Liver (tissue), 8 donors: ENCODE measurements at regions not wholly inside any gene's neighbourhood (a gene's known extent, or its start where the extent isn't known, plus 50 kb on each side); places are given as distances from the start of the nearest gene placed in this dataset.
A peak's percentile ranks its signal among the peaks of the same experiment; 100 is the strongest.

ENCODE experiments used
- DNase-seq: peaks from one replicate; pipeline ENCODE4 v3.0.0-alpha.2; 2017; ENCODE audit warnings: low spot score
- H3K27ac ChIP-seq, 2 donors: one replicate each; pipeline ENCODE4 v1.7.0; 2013; ENCODE audit warnings: inconsistent platforms in 2 of 2, low read length in 2 of 2, control low read depth in 1 of 2, low read depth in 1 of 2, mild to moderate bottlenecking in 1 of 2
- H3K27me3 ChIP-seq, 4 donors: one replicate each; pipeline versions ENCODE4 v1.6.1 to v1.7.0; 2013; ENCODE audit warnings: low read length in 3 of 4, inconsistent platforms in 1 of 4, mild to moderate bottlenecking in 1 of 4, moderate library complexity in 1 of 4; ENCODE audit not compliant: control insufficient read depth in 4 of 4, insufficient read depth in 4 of 4
- H3K36me3 ChIP-seq, 4 donors: one replicate each; pipeline versions ENCODE4 v1.6.1 to v1.7.0; 2013; ENCODE audit warnings: low read length in 3 of 4, mild to moderate bottlenecking in 3 of 4, low read depth in 1 of 4, moderate library complexity in 1 of 4; ENCODE audit not compliant: control insufficient read depth in 4 of 4, insufficient read depth in 3 of 4
- H3K4me1 ChIP-seq, 4 donors: one replicate each; pipeline versions ENCODE4 v1.6.1 to v1.7.0; 2013; ENCODE audit warnings: low read length in 3 of 4, mild to moderate bottlenecking in 3 of 4, moderate library complexity in 1 of 4; ENCODE audit not compliant: control insufficient read depth in 4 of 4, insufficient read depth in 4 of 4
- H3K4me3 ChIP-seq, 3 donors: one replicate each; pipeline versions ENCODE4 v1.6.1 to v1.7.0; 2013; ENCODE audit warnings: low read length in 3 of 3, control low read depth in 1 of 3, low read depth in 1 of 3, mild to moderate bottlenecking in 1 of 3
- H3K9ac ChIP-seq, 2 donors: one replicate each; pipeline ENCODE4 v1.7.0; 2013; ENCODE audit warnings: low read length in 2 of 2, mild to moderate bottlenecking in 2 of 2, moderate library complexity in 2 of 2, control low read depth in 1 of 2, low read depth in 1 of 2
- H3K9me3 ChIP-seq, 4 donors: one replicate each; pipeline versions ENCODE4 v1.6.1 to v1.7.0; 2013; ENCODE audit warnings: low read length in 3 of 4; ENCODE audit not compliant: control insufficient read depth in 4 of 4
- EGR1 ChIP-seq, 2 donors: IDR thresholded peaks; 2 replicates each; pipeline ENCODE4 v1.6.1; 2016 to 2018; ENCODE audit warnings: antibody characterized with exemption in 2 of 2, low read depth in 2 of 2
- FOXA1 ChIP-seq: IDR thresholded peaks from 2 replicates; pipeline ENCODE4 v1.6.1; 2016; ENCODE audit warnings: antibody characterized with exemption
- FOXA2 ChIP-seq: IDR thresholded peaks from 2 replicates; pipeline ENCODE4 v1.6.1; 2016; ENCODE audit warnings: antibody characterized with exemption
- GABPA ChIP-seq, 2 donors: IDR thresholded peaks in 1 of 2; conservative IDR thresholded peaks in 1 of 2; 2 replicates each; pipeline ENCODE4 v1.6.1; 2016; ENCODE audit warnings: antibody characterized with exemption in 2 of 2, mild to moderate bottlenecking in 1 of 2, moderate library complexity in 1 of 2
- HNF4A ChIP-seq, 2 donors: conservative IDR thresholded peaks; 2 replicates each; pipeline ENCODE4 v1.6.1; 2016; ENCODE audit warnings: antibody characterized with exemption in 2 of 2, mild to moderate bottlenecking in 2 of 2
- HNF4G ChIP-seq: IDR thresholded peaks from 2 replicates; pipeline ENCODE4 v1.6.1; 2016; ENCODE audit warnings: antibody characterized with exemption
- JUND ChIP-seq, 2 donors: IDR thresholded peaks; 2 replicates each; pipeline ENCODE4 v1.6.1; 2016; ENCODE audit warnings: antibody characterized with exemption in 2 of 2
- NR2F2 ChIP-seq: IDR thresholded peaks from 2 replicates; pipeline ENCODE4 v1.6.1; 2016; ENCODE audit warnings: antibody characterized with exemption
- RAD21 ChIP-seq, 2 donors: IDR thresholded peaks; 2 replicates each; pipeline ENCODE4 v1.6.1; 2016; ENCODE audit warnings: antibody characterized with exemption in 2 of 2, mild to moderate bottlenecking in 2 of 2
- RXRA ChIP-seq, 2 donors: IDR thresholded peaks; 2 replicates each; pipeline ENCODE4 v1.6.1; 2017 to 2018; ENCODE audit warnings: antibody characterized with exemption in 2 of 2, mild to moderate bottlenecking in 1 of 2
- SP1 ChIP-seq: IDR thresholded peaks from 2 replicates; pipeline ENCODE4 v1.6.1; 2018; ENCODE audit warnings: antibody characterized with exemption, mild to moderate bottlenecking
- TAF1 ChIP-seq: conservative IDR thresholded peaks from 2 replicates; pipeline ENCODE4 v1.6.1; 2016; ENCODE audit warnings: antibody characterized with exemption, mild to moderate bottlenecking
- YY1 ChIP-seq: IDR thresholded peaks from 2 replicates; pipeline ENCODE4 v1.6.1; 2016; ENCODE audit warnings: antibody characterized with exemption, mild to moderate bottlenecking
- WGBS: extraction: QIAGEN DNeasy Blood & Tissue Kit; methylation state at CpG from one replicate; pipeline ENCODE4 v1.1.7; 2013; 5-methylcytosine and 5-hydroxymethylcytosine counted together
- TF ChIP-seq, protein P1 (sequence below): IDR thresholded peaks from 2 replicates; pipeline ENCODE4 v1.6.1; 2016; ENCODE audit warnings: antibody characterized with exemption
- TF ChIP-seq, protein P2 (sequence below): IDR thresholded peaks from 2 replicates; pipeline ENCODE4 v1.6.1; 2016; ENCODE audit warnings: antibody characterized with exemption, mild to moderate bottlenecking
- TF ChIP-seq, protein P3 (sequence below): IDR thresholded peaks from 2 replicates; pipeline ENCODE4 v1.6.1; 2016; ENCODE audit warnings: antibody characterized with exemption
- TF ChIP-seq, protein P4 (sequence below): fragments of 150-350 bp; IDR thresholded peaks from 2 replicates; pipeline ENCODE4 v1.5.1; 2017; ENCODE audit warnings: improper control_type of control experiment, low read depth, low read length; ENCODE audit not compliant: missing input control
- TF ChIP-seq, protein P5 (sequence below): IDR thresholded peaks from 2 replicates; pipeline ENCODE4 v1.6.1; 2016; ENCODE audit warnings: antibody characterized with exemption
- donor health status: healthy.
- donor health status: healthy.
- donor health status: healthy.
- donor health status: healthy.
- donor health status: healthy.

DNA sequence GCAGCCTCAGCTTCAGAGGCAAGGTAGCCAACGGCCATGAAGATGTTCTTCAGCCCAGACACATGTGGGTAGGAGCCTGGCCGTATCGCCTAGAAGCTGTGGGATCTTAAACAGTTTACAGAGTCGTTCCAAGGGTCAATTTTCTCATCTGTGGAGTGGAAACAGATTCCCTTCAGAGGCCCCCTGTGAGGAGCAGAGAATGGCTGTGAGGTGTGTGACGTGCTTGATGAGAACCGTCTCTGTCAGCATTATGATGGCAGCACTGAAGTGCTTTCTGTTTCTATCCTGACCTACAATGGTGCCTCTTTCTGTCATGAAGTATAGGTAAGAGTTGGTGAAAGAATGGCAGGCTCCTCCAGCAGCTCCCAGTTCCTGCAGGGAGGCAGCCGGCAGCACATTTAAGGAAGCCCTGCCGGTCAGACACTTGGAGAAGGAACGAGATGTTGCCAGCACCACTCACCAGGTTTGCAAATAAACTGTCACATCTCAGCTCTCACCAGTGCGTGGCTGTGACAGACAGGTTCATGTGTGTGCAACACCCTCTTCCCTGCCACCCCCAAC lies 277.3 kb downstream of the FOXO1 start:
- Histone ChIP-seq H3K9ac (no peak overlapping the region), H3K36me3 (no peaks in the 10 kb centered on the region), H3K27ac (peak overlapping the region in 1 of 2 donors; percentile 14), H3K9me3 (no peaks in the 10 kb centered on the region), H3K4me3 (no peak overlapping the region), H3K4me1 (no peaks in the 10 kb centered on the region), H3K27me3 (no peaks in the 10 kb centered on the region)
- no peak for DNase-seq
- 75% methylated on average over 10 of the region's 10 CpGs for WGBS
- TF ChIP-seq RAD21 (IDR thresholded peaks at IDR 0.05) (no peak), GABPA (IDR thresholded peaks at IDR 0.05 in 1 of 2, conservative IDR thresholded peaks at IDR 0.05 in 1 of 2) (no peak), HNF4G (no peak), JUND (IDR thresholded peaks at IDR 0.05) (no peak), SP1 (no peak), FOXA2 (no peak), YY1 (no peak), HNF4A (conservative IDR thresholded peaks at IDR 0.05) (no peak)
- TF ChIP-seq, protein P1, sequence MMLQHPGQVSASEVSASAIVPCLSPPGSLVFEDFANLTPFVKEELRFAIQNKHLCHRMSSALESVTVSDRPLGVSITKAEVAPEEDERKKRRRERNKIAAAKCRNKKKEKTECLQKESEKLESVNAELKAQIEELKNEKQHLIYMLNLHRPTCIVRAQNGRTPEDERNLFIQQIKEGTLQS = no peak
- TF ChIP-seq, protein P2, sequence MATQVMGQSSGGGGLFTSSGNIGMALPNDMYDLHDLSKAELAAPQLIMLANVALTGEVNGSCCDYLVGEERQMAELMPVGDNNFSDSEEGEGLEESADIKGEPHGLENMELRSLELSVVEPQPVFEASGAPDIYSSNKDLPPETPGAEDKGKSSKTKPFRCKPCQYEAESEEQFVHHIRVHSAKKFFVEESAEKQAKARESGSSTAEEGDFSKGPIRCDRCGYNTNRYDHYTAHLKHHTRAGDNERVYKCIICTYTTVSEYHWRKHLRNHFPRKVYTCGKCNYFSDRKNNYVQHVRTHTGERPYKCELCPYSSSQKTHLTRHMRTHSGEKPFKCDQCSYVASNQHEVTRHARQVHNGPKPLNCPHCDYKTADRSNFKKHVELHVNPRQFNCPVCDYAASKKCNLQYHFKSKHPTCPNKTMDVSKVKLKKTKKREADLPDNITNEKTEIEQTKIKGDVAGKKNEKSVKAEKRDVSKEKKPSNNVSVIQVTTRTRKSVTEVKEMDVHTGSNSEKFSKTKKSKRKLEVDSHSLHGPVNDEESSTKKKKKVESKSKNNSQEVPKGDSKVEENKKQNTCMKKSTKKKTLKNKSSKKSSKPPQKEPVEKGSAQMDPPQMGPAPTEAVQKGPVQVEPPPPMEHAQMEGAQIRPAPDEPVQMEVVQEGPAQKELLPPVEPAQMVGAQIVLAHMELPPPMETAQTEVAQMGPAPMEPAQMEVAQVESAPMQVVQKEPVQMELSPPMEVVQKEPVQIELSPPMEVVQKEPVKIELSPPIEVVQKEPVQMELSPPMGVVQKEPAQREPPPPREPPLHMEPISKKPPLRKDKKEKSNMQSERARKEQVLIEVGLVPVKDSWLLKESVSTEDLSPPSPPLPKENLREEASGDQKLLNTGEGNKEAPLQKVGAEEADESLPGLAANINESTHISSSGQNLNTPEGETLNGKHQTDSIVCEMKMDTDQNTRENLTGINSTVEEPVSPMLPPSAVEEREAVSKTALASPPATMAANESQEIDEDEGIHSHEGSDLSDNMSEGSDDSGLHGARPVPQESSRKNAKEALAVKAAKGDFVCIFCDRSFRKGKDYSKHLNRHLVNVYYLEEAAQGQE = no peak
- TF ChIP-seq, protein P3, sequence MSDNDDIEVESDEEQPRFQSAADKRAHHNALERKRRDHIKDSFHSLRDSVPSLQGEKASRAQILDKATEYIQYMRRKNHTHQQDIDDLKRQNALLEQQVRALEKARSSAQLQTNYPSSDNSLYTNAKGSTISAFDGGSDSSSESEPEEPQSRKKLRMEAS = no peak

DNA sequence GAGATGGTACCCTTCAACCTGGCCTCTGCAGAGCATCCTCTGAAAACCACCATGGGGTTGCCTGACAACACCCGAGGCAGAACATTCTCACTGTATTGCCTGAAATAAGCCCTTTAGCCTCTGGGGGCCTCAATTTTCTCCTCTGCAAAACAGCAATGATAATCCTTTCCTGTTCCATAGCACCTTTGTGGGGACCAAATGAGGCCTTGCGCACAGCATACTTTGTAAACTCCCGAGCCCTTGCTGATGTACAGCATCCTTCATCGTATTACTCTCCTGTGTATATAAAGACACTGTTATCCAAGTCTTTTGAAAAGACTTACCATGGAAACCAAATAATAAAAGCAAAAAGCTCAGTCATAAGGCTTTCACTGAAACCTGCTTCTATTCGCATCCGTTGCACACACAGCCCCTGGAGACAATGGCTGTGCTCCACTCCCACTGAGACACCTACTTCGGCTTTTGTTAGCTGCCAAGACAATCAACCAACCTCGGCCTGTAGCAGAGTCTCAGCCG lies 276.0 kb downstream of the FOXO1 start:
- 95% methylated on average over 9 of the region's 9 CpGs for WGBS

More for the DNA sequence above, 276.0 kb downstream of the FOXO1 start:
- no peak for TF ChIP-seq HNF4G
- no peak for TF ChIP-seq SP1
- TF ChIP-seq GABPA (IDR thresholded peaks at IDR 0.05 in 1 of 2, conservative IDR thresholded peaks at IDR 0.05 in 1 of 2) = no peak
- no peak for TF ChIP-seq TAF1
- TF ChIP-seq, protein P4, sequence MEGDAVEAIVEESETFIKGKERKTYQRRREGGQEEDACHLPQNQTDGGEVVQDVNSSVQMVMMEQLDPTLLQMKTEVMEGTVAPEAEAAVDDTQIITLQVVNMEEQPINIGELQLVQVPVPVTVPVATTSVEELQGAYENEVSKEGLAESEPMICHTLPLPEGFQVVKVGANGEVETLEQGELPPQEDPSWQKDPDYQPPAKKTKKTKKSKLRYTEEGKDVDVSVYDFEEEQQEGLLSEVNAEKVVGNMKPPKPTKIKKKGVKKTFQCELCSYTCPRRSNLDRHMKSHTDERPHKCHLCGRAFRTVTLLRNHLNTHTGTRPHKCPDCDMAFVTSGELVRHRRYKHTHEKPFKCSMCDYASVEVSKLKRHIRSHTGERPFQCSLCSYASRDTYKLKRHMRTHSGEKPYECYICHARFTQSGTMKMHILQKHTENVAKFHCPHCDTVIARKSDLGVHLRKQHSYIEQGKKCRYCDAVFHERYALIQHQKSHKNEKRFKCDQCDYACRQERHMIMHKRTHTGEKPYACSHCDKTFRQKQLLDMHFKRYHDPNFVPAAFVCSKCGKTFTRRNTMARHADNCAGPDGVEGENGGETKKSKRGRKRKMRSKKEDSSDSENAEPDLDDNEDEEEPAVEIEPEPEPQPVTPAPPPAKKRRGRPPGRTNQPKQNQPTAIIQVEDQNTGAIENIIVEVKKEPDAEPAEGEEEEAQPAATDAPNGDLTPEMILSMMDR = no peak
- no peak for TF ChIP-seq RXRA (IDR thresholded peaks at IDR 0.05)
- no peak for TF ChIP-seq RAD21 (IDR thresholded peaks at IDR 0.05)
- TF ChIP-seq, protein P1 = no peak
- TF ChIP-seq FOXA2 = no peak
- TF ChIP-seq, protein P3 = no peak
- TF ChIP-seq HNF4A (conservative IDR thresholded peaks at IDR 0.05) = no peak
- TF ChIP-seq FOXA1 = no peak
- no peak for TF ChIP-seq YY1
- TF ChIP-seq EGR1 (IDR thresholded peaks at IDR 0.05; ENCODE audit: low read depth in 2 of 2) = no peak
- TF ChIP-seq, protein P5, sequence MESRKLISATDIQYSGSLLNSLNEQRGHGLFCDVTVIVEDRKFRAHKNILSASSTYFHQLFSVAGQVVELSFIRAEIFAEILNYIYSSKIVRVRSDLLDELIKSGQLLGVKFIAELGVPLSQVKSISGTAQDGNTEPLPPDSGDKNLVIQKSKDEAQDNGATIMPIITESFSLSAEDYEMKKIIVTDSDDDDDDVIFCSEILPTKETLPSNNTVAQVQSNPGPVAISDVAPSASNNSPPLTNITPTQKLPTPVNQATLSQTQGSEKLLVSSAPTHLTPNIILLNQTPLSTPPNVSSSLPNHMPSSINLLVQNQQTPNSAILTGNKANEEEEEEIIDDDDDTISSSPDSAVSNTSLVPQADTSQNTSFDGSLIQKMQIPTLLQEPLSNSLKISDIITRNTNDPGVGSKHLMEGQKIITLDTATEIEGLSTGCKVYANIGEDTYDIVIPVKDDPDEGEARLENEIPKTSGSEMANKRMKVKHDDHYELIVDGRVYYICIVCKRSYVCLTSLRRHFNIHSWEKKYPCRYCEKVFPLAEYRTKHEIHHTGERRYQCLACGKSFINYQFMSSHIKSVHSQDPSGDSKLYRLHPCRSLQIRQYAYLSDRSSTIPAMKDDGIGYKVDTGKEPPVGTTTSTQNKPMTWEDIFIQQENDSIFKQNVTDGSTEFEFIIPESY = no peak
- no peak for TF ChIP-seq JUND (IDR thresholded peaks at IDR 0.05)
- no peak for TF ChIP-seq NR2F2
- TF ChIP-seq, protein P2 = no peak
- H3K4me1 ChIP-seq = no peaks in the 10 kb centered on the region
- no peak overlapping the region for H3K9ac ChIP-seq
- no peak overlapping the region for H3K27ac ChIP-seq
- H3K36me3 ChIP-seq = no peaks in the 10 kb centered on the region
- no peaks in the 10 kb centered on the region for H3K9me3 ChIP-seq
- no peak overlapping the region for H3K4me3 ChIP-seq
- DNase-seq = no peak
- H3K27me3 ChIP-seq = no peaks in the 10 kb centered on the region
